H1 (cell line): ENCODE measurements at regions not wholly inside any gene's neighbourhood (a gene's known extent, or its start where the extent isn't known, plus 50 kb on each side); places are given as distances from the start of the nearest gene placed in this dataset.
"Not testable (repeated sequence)": the region's sequence is repeated elsewhere in the genome, so short reads cannot be mapped to it uniquely, and the experiment has no call there.

Source experiments
- ASH2L ChIP-seq: fragments of 200-600, 300-600 bp; sonication (generic); IDR thresholded peaks from one replicate; pipeline ENCODE4 v1.7.1; 2017; ENCODE audit warnings: low read length
- BRCA1 ChIP-seq: IDR thresholded peaks from 2 replicates; pipeline ENCODE4 v1.6.1; 2012; ENCODE audit warnings: low read depth, low read length, improper control_type of control experiment
- EGR1 ChIP-seq: IDR thresholded peaks from 2 replicates; pipeline ENCODE4 v1.6.1; 2011; ENCODE audit warnings: low read depth, low read length, borderline replicate concordance
- EZH2 ChIP-seq: fragments of 200-600 bp; sonication (generic); IDR thresholded peaks from 2 replicates; pipeline ENCODE4 v1.7.1; 2012; ENCODE audit warnings: low read depth, mild to moderate bottlenecking, moderate library complexity, low read length, inconsistent platforms; ENCODE audit not compliant: severe bottlenecking
- HDAC6 ChIP-seq: IDR thresholded peaks from one replicate; pipeline ENCODE4 v1.7.1; 2012; ENCODE audit warnings: low read depth, mild to moderate bottlenecking, inconsistent platforms, low read length, moderate library complexity
- POLR2A ChIP-seq, 2 experiments: IDR thresholded peaks; 1 replicate in 1 of 2; 2 replicates in 1 of 2; pipeline ENCODE4 v1.6.1; 2011; ENCODE audit warnings: low read depth in 2 of 2, low read length in 2 of 2, mild to moderate bottlenecking in 2 of 2; ENCODE audit errors: control extremely low read depth in 1 of 2
- POLR2AphosphoS5 ChIP-seq: IDR thresholded peaks from 2 replicates; pipeline ENCODE4 v1.6.1; 2011; ENCODE audit warnings: low read depth, low read length
- RAD21 ChIP-seq, 2 experiments: IDR thresholded peaks in 1 of 2; conservative IDR thresholded peaks in 1 of 2; 2 replicates each; pipeline ENCODE4 v1.6.1; 2011; ENCODE audit warnings: low read depth in 2 of 2, low read length in 2 of 2, improper control_type of control experiment in 1 of 2, inconsistent platforms in 1 of 2, mild to moderate bottlenecking in 1 of 2, moderate library complexity in 1 of 2
- SUZ12 ChIP-seq: fragments of 200-600 bp; sonication (generic); IDR thresholded peaks from 2 replicates; pipeline ENCODE4 v1.6.1; 2012; ENCODE audit warnings: mild to moderate bottlenecking, inconsistent platforms, low read length, moderate library complexity, mixed read lengths
- YY1 ChIP-seq: IDR thresholded peaks from 2 replicates; pipeline ENCODE4 v1.6.1; 2011; ENCODE audit warnings: low read depth, mild to moderate bottlenecking, low read length
- ZNF274 ChIP-seq: IDR thresholded peaks from 2 replicates; pipeline ENCODE4 v1.7.0; 2012; ENCODE audit warnings: low read length, borderline replicate concordance; ENCODE audit errors: extremely low read depth
- TF ChIP-seq, protein P1 (sequence below), 3 experiments: IDR thresholded peaks; 1 replicate in 2 of 3; 2 replicates in 1 of 3; pipeline versions ENCODE4 v1.5.1 to v1.6.1; 2011; ENCODE audit warnings: low read length in 3 of 3, mild to moderate bottlenecking in 3 of 3, inconsistent platforms in 2 of 3, low read depth in 1 of 3, moderate library complexity in 1 of 3; ENCODE audit not compliant: insufficient read depth in 1 of 3; ENCODE audit errors: control extremely low read depth in 1 of 3

GRCh38 chr1:29795965-29796364, 559.6 kb downstream of the PTPRU start:
- not testable (repeated sequence) for TF ChIP-seq EZH2; POLR2AphosphoS5; POLR2A (IDR thresholded peaks at IDR 0.05; ENCODE audit: control extremely low read depth in 1 of 2, low read depth in 2 of 2, low read length in 2 of 2); BRCA1; RAD21 (IDR thresholded peaks at IDR 0.05 in 1 of 2, conservative IDR thresholded peaks at IDR 0.05 in 1 of 2; ENCODE audit: low read depth in 2 of 2, low read length in 2 of 2); ZNF274; ASH2L; EGR1; YY1; SUZ12; HDAC6
- TF ChIP-seq, protein P1, sequence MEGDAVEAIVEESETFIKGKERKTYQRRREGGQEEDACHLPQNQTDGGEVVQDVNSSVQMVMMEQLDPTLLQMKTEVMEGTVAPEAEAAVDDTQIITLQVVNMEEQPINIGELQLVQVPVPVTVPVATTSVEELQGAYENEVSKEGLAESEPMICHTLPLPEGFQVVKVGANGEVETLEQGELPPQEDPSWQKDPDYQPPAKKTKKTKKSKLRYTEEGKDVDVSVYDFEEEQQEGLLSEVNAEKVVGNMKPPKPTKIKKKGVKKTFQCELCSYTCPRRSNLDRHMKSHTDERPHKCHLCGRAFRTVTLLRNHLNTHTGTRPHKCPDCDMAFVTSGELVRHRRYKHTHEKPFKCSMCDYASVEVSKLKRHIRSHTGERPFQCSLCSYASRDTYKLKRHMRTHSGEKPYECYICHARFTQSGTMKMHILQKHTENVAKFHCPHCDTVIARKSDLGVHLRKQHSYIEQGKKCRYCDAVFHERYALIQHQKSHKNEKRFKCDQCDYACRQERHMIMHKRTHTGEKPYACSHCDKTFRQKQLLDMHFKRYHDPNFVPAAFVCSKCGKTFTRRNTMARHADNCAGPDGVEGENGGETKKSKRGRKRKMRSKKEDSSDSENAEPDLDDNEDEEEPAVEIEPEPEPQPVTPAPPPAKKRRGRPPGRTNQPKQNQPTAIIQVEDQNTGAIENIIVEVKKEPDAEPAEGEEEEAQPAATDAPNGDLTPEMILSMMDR (IDR thresholded peaks at IDR 0.05; ENCODE audit: control extremely low read depth in 1 of 3, insufficient read depth in 1 of 3, low read depth in 1 of 3, low read length in 3 of 3), result not testable (repeated sequence)
